ENCODE measurements at regions not wholly inside any gene's neighbourhood (a gene's known extent, or its start where the extent isn't known, plus 50 kb on each side); places are given as distances from the start of the nearest gene placed in this dataset.
"Not testable (repeated sequence)": the region's sequence is repeated elsewhere in the genome, so short reads cannot be mapped to it uniquely, and the experiment has no call there.

DNA sequence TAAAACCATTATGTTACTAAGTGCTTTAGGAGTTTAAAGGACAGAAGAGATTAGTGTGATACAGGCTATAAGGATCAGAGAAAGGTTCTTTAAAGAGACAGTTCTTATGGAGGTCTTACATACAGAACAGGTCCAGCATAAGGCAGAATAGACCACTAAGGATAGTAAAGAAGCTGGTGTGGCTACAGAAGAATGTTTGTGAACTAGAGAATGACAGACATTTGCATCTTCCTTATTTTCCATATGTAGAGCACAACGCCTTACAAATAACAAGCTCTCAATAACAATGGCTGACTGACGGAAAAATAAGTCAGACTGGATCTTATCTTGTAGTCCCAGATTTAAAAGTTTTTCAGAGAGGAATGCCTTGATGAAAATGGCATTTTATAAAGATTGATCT is 95.6 kb upstream of the NOTCH2NLA start:
- not testable (repeated sequence) for DNase-seq (ENCODE audit: low spot score)

DNA sequence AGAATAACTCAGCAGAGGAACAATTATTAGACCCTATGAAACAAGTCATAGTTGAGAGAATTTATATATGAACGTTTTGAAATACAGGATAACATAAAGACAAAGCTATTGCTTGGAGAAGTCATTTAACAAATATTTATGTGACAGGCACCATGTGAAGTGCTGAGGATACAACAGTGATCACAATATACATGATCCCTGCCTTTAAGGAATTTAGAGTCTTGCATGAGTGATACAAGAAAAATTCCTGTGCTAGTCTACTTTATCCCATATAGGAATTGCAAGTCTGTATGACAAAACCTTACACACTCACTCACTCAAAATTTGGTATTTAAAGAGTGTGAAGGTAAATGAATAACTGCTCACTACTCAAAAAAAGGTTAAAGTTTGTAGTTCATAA is 94.5 kb upstream of the NOTCH2NLA start:
- not testable (repeated sequence) for DNase-seq (ENCODE audit: low spot score)

DNA sequence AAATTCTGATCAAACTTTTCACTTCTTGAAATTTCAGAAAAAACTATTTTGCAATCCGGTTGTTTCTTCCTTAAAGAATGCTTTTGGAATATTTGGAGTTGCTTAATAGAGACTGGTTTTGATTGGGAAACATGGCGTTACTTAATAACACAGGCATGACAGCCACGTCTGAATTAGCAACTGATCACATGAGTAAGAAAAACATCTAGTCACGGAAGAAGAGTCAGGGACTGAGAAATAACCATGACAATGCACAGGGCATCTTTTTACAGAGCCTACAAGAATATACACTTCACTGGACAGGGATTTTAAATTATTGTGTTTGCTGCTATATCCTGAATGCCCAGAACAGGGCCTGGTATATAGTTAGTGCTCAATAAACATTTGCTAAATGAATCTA is 94.1 kb upstream of the NOTCH2NLA start:
- DNase-seq (ENCODE audit: low spot score), result not testable (repeated sequence)

DNA sequence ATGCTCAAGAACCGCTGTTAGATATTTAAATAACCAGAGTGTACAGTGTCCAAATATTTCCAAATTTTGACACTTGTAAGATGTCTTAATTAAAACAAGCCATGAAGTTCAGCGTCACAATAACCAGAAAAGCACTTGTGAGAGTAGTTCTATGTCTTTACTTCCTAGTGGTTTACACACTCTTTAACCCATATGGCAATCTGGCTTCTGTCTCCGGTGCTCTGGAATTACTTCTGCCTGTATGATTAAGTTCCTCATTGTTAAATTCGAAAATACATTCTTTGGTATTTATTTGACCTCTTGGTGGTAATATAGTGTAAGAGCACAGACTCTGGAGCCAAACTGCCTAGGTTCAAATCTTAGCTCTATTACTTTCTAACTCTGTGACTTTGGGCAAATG is 89.9 kb upstream of the NOTCH2NLA start:
- DNase-seq (ENCODE audit: low spot score), result not testable (repeated sequence)

DNA sequence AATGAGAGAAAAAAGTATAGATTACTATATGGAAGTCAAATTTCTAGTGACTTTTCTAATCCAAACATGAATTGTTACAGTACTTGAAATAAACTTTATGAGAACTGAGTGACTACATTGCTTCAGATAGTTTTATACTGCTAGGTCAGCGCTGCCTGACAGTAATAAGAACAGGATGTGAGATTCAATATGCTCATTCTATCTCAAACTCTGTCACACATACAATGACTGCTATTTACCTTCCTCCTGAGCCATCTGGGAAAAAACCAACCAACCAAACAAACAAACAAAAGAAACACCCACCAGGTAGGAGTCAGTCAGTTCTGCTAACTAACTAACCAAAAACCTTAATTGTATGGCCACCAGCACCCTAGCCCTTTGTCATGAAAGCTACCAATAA is 89.0 kb upstream of the NOTCH2NLA start:
- DNase-seq (ENCODE audit: low spot score), result not testable (repeated sequence)

DNA sequence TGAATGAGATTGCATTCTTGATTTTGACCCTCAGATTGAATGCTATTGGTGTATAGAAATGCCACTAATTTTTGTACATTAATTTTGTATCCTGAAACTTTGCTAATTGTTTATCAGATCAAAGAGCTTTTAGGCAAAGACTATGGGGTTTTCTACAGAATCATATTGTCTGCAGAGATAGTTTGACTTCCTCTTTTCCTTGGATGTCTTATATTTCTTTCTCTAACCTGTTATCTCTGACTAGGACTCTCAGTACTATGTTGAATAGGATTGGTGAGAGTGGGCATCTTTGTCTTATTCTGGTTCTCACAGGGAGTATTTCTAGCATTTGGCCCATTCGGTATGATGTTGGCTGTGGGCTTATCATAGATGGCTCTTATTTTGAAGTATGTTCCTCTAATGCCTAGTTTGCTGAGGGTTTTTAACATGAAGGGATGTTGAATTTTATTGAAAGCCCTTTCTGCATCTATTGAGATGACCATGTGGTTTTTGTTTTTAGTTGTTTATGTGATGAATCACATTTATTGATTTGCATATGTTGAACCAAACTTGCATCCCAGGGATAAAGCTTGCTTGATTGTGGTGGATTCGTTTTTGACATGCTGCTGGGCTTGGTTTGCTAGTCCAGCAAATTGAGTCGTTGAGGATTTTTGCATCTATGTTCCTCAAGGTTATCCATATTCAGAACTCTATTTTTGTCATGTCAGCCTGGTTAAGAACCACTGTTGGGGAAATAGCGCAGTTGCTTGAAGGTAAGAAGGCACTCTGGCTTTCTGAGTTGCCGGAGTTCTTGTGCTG is 85.8 kb upstream of the NOTCH2NLA start:
- not testable (repeated sequence) for DNase-seq (ENCODE audit: low spot score)

DNA sequence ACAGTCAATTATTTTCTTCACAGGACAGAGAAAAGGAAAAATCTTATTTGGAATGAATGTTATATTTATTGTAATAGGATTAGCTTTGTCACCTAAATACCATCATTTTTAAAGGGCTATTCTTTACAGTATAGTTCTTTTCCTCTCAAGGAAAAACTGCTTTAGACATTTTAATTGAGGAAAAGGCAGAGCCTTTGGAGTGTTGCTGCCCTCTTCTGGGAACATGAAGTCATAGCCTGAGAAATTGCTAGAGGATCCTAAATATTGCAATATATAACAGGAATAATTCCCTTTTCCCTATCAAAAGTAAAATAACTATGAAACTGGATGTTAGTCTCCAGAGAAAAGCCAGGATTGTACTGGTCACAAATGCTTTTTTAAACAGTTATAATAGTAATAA is 81.8 kb upstream of the NOTCH2NLA start:
- DNase-seq (ENCODE audit: low spot score), result not testable (repeated sequence)

DNA sequence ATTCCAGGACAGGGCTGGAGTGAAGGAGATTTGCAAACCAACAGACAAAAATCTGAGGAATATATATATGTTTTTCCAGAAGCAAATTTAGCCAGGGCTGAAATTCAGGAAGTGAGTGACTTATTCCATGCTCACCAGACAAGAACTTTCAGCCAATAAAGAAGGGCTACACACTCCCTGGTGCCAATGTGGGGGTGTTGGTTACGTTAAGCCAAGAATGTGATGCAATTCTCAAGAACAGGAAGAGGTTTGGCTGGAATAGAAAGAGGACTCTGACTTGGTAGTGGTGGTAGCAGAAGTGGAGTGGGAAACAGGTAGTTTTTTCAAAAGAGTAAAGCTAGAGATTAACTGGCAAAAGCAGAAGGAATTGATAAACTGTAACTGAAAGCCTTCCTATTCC is 80.6 kb upstream of the NOTCH2NLA start:
- DNase-seq (ENCODE audit: low spot score), result not testable (repeated sequence)

DNA sequence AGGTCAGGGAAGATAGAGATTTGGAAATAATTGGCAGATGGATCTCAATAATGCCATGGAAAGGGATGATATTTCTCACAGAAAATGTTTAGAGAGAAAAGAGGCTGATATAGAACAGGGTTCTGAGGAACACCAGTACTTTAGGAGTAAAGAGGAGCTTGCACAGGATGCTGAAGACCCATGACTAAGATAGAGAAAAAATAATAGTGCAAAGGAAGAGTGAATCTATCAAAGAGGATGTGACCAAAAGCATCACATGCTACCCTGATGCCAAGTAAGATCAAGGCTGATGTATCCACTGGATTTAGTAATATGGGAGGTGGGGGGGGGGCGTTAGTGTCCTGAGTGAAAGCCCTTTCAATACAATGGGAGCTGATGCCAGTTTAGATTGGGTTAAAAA is 80.1 kb upstream of the NOTCH2NLA start:
- DNase-seq (ENCODE audit: low spot score), result not testable (repeated sequence)

DNA sequence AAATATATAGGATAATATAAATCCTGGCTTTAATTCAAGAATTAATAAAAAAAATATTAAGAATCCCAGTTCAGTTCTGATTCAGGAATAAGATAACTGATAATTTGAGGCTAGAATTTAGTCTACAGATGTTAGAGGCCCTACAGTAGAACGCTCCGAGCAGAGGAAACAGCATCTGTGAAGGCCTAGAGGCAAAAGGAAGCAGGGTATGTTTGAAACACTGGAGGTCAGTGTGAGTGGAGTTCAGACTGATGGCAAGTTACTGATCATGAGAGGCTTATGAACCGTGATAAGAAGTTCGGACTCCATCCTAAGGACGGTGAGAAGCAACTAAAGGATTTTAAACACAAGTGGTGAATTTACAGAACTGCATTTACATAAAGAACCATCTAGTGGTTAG is 79.3 kb upstream of the NOTCH2NLA start:
- DNase-seq (ENCODE audit: low spot score), result not testable (repeated sequence)

DNA sequence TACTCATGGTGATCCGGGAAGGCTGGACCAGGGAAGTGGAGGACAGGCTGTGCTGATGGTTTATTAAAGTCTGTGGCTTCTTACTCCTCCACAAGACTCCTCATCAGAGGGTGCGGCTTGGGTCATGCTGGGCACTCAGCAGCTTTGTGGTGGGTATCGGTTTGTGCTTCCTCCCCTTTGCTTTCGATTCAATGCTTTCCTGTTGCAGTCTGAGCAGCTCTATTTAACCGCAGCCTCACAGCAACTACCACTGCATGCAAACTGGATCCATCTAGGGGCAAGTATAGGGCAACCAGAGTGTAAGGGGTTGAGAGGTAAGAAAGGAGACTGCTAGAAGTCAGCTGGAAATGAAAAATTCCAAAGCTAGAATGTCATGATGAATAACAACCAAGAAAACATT is 78.8 kb upstream of the NOTCH2NLA start:
- not testable (repeated sequence) for DNase-seq (ENCODE audit: low spot score)

DNA sequence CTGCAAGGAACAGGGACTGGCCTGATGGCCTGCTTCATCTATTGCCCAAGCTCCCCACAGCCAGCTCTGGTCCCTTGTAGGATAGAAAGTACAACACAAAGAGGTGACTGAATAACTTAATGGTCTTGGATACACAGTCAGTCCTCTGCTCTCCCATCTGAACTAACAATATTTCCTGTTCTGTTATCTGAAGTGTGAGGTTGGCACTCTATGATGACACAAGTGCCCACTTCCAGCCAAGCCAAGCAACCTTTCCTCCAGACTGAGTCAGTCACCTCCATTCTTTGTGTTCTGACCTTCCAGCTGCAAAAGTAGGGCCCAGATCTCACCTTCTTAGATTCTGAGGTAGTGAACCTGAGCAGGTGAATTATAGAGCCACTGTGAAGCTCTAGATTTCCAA is 77.8 kb upstream of the NOTCH2NLA start:
- not testable (repeated sequence) for DNase-seq (ENCODE audit: low spot score)

DNA sequence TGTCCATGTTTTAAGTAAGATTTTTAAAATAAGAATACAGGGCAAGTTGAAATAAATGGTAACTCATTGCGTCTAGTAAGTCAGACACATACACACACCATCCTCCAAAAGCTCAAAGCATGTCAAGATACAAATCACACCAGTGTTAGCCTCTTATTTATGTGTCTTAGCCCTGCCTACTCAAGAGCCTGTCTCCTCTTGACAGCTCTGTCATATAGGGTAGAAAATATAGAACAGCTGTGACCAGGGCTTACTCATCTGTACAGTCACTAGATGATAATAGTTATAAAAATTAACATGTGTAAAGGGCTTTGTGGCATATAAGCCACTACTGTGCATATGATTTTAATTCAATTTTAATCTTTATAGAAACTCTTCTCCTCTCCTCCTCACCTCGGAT is 76.6 kb upstream of the NOTCH2NLA start:
- not testable (repeated sequence) for DNase-seq (ENCODE audit: low spot score)

DNA sequence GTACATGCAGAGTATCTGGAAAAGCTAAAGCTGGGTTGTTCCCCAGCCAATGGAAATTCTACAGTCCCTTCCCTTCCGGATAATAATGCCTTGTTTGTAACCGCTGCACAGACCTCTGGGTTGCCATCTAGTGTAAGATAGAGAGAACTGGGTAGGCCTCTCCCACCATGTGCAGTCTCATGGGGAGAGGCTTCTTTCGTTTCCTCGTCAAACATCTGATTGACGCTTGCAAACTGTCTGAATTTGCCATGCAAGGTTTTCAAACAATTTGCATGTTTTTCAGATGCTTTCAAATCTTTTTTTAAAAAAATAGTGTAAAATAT is 69.7 kb upstream of the NOTCH2NLA start:
- DNase-seq (ENCODE audit: low spot score), result not testable (repeated sequence)

DNA sequence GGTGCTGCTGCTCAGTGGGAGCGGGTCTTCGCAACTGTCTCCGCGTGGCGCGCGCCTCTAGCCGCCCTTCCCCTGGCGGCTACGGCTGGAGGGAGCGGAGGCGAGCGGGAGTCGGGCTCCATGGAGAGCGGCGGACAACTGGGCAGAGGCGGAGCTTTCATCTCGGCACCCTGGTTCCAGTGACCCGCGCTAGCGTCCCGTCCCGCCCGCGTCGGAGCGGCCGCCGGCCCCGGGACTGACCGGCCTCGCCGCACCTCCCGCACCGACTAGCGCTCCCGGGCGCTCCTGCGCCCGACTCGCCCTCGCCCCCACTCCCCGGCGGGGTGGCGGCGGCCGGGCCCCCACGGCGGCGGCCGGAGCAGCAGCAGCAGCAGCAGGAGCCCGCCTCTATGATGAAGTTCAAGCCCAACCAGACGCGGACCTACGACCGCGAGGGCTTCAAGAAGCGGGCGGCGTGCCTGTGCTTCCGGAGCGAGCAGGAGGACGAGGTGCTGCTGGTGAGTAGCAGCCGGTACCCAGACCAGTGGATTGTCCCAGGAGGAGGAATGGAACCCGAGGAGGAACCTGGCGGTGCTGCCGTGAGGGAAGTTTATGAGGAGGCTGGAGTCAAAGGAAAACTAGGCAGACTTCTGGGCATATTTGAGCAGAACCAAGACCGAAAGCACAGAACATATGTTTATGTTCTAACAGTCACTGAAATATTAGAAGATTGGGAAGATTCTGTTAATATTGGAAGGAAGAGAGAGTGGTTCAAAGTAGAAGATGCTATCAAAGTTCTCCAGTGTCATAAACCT is 69.2 kb upstream of the NOTCH2NLA start:
- not testable (repeated sequence) for DNase-seq (ENCODE audit: low spot score)

DNA sequence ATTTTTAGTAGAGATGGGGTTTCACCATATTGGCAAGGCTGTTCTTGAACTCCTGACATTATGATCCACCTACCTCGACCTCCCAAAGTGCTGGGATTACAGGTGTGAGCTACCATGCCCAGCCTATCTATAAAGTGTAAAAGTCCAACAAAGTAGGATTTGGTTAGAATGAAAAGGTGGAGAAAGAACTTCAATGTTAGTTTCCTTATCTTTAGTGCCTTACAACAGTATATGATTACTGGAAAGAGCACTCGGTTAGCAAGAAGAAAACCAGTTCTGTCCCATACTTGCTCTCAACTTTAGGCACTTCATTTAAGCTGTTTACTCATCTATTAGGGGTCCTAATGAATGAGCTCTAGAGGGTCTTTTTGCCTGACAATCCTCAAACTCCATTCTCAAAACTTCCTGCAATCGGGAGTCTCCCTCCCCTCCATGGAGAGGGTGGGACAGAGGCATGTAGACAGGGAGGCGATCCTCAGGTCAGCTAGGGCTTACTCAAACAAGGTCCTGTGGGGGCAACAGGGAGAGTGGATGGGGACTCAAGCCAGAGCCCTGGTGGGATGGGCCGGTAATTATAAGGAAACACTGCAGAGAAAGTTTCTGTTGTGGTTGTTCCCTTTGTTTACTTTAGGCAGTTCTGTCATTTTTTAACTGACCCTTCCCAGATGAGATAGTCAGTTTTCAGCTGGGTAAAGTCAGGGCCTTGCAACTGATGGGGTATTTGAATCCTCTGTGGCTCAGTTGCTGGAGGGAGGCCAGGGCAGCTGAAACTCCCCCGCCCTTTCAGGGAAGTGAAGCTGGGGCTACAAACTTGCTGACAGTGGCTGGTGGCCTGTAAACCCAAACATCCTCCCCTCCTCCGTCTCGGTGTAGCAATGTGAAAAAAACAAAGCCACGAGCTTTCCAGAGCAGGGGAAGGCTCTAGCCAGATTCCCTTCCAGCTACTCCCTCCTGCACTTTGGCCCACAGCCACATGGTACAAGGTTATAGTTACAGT is 64.4 kb upstream of the NOTCH2NLA start:
- not testable (repeated sequence) for DNase-seq (ENCODE audit: low spot score)

DNA sequence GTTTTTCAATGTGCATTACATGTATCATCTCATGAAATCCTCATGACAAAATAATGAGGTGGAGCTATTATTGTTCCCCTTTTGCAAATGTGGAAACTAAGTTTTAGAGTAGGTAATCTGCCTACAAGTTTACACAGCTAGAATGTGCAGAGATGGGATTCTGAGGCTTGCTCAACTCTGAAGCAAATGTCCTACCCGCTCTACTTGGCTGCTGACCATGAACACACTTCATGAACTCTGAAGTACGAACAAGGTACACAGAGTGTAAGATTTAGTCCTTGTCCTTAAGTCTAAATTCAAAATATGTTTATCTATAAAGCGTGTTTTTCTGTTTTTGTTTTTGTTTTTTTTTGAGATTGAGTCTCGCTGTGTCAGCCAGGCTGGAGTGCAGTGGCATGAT is 63.6 kb upstream of the NOTCH2NLA start:
- DNase-seq (ENCODE audit: low spot score), result not testable (repeated sequence)

DNA sequence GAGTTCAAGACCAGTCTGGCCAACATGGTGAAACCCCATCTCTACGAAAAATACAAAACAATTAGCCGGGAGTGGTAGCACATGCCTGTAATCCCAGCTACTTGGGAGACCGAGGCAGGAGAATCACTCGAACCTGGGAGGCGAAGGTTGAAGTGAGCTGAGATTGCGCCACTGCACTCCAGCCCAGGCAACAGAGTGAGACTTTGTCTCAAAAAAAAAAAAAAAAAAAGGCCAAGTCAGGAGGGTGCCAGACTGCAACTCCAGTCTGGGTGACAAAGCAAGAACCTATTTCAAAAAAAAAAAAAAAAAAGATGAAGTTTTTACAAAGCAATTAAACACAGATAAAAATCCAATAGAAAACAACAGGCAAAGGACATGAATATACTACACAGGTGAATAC is 59.1 kb upstream of the NOTCH2NLA start:
- DNase-seq (ENCODE audit: low spot score), result not testable (repeated sequence)

DNA sequence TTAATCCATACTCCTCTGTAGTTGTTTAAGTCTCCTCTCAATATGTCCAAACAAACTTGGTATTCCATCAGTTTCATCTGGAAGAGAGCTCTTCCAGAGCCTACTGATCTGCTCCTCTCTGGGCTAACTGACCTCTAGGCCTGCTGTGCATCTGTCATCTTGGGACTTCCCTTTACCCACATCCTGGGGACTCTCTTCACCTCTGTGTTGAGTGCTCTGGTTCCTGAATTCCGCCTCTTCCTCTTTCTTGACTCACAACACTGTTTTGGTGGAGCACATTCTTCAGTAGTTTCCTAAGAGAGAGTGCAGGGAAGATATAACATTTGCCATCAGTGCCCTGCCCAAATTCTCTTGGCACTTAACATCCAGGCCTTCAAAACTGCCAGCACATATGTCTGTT is 55.9 kb upstream of the NOTCH2NLA start:
- not testable (repeated sequence) for DNase-seq (ENCODE audit: low spot score)

DNA sequence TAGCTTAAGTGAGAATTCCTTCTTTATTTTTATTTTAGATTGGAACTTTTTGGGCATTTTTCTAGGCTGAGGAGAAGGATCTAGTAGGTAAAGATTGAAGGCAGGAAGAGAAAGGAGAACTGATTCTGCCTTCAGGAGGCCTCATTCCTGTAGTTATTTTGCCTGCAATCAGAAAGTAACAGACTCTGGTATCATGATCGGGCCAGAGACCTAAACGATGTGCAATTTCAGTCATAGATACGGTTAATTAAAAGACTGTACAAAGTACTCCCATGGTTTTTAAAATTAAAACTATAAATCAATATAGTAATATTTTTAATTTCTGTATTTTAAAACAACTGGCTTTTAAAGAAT is 54.7 kb upstream of the NOTCH2NLA start:
- not testable (repeated sequence) for DNase-seq (ENCODE audit: low spot score)

DNA sequence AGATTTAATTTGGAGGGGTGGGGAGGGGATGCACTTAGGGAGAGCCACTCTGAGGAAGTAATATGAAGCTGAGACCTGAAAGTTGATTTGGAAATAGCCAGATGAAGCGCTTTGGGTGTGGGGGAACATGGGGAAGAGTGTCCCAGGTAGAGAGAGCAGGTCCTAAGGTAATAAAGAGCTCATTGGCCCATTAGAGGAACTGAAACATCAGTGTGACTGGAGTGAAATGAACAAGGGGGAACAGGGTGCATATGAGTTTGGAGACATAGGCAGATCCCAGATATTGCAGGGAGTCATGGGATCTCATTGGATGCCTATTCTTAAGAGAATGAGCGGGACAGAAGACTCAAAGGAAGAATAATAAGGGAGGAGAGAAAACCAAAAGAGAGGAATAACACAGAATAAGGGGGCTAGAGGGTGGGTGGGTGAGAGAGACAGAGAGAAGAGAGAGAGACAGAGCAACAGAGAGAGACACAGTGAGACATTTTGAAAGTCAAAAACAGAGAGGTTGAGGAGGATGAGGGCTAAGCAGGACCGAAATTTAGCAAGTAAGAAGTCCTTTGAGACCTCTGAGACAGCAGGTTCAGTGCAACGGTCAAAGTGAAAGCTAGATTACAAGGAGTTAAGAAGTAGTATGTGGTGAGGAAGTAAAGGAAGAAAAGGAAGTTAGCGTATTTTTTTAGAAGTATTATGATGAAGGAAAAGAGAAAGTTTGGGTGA is 54.1 kb upstream of the NOTCH2NLA start:
- not testable (repeated sequence) for DNase-seq (ENCODE audit: low spot score)

Data from AG20443 (cell line).